ENCODE measurements at regions not wholly inside any gene's neighbourhood (a gene's known extent, or its start where the extent isn't known, plus 50 kb on each side); places are given as distances from the start of the nearest gene placed in this dataset.

DNA sequence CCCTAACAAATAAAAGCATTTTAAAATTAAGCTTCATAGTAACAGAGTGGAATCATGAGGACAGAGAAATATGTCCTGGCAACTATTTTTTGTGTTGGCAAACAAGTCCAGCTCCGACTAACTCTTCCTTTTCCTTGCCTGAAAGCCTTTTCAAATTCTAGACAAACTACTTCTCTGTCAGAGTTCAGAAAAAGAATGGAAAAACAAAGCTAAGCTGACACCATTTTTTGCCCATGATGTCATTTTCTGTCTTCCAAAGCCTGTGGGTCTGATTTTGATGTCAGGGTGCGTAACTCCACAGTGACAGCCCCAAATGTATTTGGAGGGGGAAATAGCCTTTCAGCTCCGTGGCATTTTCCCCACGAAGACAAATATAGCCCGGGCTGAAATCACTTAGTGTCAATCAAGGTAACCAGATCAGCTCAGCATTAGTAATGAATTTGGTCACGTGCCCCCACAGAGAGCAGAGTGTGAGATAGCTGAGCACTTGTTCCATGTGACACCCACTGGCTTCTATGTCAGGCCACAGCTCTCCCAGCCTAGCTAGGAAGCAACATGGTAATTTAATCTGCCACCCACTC lies 233.0 kb upstream of the SIX2 start:
- TF ChIP-seq TAF1 (IDR thresholded peaks at IDR 0.05; ENCODE audit: low read depth) (no peak), SMC3 (conservative IDR thresholded peaks at IDR 0.05; ENCODE audit: poor library complexity) (no peak), POLR2AphosphoS5 (IDR thresholded peaks at IDR 0.05) (peak; percentile 50), EP300 (conservative IDR thresholded peaks at IDR 0.05; ENCODE audit: poor library complexity, severe bottlenecking) (peak; percentile 73), EZH2 (IDR thresholded peaks at IDR 0.05; ENCODE audit: borderline replicate concordance, insufficient read depth, low read length, poor library complexity, severe bottlenecking) (no peak), RAD21 (conservative IDR thresholded peaks at IDR 0.05) (no peak), MXI1 (conservative IDR thresholded peaks at IDR 0.05; ENCODE audit: poor library complexity, severe bottlenecking) (peak; percentile 28)
- TF ChIP-seq, protein P1, sequence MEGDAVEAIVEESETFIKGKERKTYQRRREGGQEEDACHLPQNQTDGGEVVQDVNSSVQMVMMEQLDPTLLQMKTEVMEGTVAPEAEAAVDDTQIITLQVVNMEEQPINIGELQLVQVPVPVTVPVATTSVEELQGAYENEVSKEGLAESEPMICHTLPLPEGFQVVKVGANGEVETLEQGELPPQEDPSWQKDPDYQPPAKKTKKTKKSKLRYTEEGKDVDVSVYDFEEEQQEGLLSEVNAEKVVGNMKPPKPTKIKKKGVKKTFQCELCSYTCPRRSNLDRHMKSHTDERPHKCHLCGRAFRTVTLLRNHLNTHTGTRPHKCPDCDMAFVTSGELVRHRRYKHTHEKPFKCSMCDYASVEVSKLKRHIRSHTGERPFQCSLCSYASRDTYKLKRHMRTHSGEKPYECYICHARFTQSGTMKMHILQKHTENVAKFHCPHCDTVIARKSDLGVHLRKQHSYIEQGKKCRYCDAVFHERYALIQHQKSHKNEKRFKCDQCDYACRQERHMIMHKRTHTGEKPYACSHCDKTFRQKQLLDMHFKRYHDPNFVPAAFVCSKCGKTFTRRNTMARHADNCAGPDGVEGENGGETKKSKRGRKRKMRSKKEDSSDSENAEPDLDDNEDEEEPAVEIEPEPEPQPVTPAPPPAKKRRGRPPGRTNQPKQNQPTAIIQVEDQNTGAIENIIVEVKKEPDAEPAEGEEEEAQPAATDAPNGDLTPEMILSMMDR (IDR thresholded peaks at IDR 0.05; ENCODE audit: poor library complexity, severe bottlenecking), result no peak
- TF ChIP-seq, protein P2, sequence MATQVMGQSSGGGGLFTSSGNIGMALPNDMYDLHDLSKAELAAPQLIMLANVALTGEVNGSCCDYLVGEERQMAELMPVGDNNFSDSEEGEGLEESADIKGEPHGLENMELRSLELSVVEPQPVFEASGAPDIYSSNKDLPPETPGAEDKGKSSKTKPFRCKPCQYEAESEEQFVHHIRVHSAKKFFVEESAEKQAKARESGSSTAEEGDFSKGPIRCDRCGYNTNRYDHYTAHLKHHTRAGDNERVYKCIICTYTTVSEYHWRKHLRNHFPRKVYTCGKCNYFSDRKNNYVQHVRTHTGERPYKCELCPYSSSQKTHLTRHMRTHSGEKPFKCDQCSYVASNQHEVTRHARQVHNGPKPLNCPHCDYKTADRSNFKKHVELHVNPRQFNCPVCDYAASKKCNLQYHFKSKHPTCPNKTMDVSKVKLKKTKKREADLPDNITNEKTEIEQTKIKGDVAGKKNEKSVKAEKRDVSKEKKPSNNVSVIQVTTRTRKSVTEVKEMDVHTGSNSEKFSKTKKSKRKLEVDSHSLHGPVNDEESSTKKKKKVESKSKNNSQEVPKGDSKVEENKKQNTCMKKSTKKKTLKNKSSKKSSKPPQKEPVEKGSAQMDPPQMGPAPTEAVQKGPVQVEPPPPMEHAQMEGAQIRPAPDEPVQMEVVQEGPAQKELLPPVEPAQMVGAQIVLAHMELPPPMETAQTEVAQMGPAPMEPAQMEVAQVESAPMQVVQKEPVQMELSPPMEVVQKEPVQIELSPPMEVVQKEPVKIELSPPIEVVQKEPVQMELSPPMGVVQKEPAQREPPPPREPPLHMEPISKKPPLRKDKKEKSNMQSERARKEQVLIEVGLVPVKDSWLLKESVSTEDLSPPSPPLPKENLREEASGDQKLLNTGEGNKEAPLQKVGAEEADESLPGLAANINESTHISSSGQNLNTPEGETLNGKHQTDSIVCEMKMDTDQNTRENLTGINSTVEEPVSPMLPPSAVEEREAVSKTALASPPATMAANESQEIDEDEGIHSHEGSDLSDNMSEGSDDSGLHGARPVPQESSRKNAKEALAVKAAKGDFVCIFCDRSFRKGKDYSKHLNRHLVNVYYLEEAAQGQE (IDR thresholded peaks at IDR 0.05; ENCODE audit: borderline replicate concordance), result no peak
